ENCODE measurements at regions not wholly inside any gene's neighbourhood (a gene's known extent, or its start where the extent isn't known, plus 50 kb on each side); places are given as distances from the start of the nearest gene placed in this dataset.

- peaks cover 2% of the 10 kb centered on the region for H3K4me1 Mint-ChIP-seq
- no peak overlapping the region for H3K4me3 Mint-ChIP-seq
- no peak overlapping the region for H3K27ac Mint-ChIP-seq
- H3K9me3 Mint-ChIP-seq, result no peaks in the 10 kb centered on the region
- ChIA-PET CTCF (no interaction called here), POLR2A (no interaction called here)
- no peaks in the 10 kb centered on the region for H3K36me3 Mint-ChIP-seq (ENCODE audit: low read depth)
- no peak for DNase-seq
- peaks cover 13% of the 10 kb centered on the region for H3K27me3 Mint-ChIP-seq
These were observed 61.3 kb upstream of the NR4A3 start for GRCh38 chr9:99760421-99760820.

- CTCF ChIA-PET, result no interaction called here
- Mint-ChIP-seq H3K27ac (no peak overlapping the region), H3K36me3 (ENCODE audit: low read depth) (no peaks in the 10 kb centered on the region), H3K4me3 (no peak overlapping the region), H3K9me3 (no peaks in the 10 kb centered on the region), H3K4me1 (peaks cover 2% of the 10 kb centered on the region), H3K27me3 (peaks cover 16% of the 10 kb centered on the region)
- DNase-seq, result no peak
- POLR2A ChIA-PET, result interaction anchor here (1.0 kb wide), 1 partner anchor 42 kb away, joined by 3 read pairs; no protein-coding TSS in a partner anchor
These were observed 59.2 kb upstream of the NR4A3 start for GRCh38 chr9:99762470-99762869.

All from activated CD4-positive, alpha-beta T cell treated with anti-CD3 and anti-CD28 coated beads, Interleukin-2, amount 10 ng/mL, durations not matched to agents 7 days and 5 days (primary cell).